Activated CD8-positive, alpha-beta T cell treated with anti-CD3 and anti-CD28 coated beads, Interleukin-2, amount 10 ng/mL, durations not matched to agents 7 days and 5 days (primary cell): ENCODE measurements at regions not wholly inside any gene's neighbourhood (a gene's known extent, or its start where the extent isn't known, plus 50 kb on each side); places are given as distances from the start of the nearest gene placed in this dataset.
"Not testable (repeated sequence)": the region's sequence is repeated elsewhere in the genome, so short reads cannot be mapped to it uniquely, and the experiment has no call there.

ENCODE experiments used
- ATAC-seq: fragments of 150-1000 bp; cut with Tn5 transposase; one replicate; pipeline ENCODE4 v1.10.0; 2021; ENCODE audit warnings: moderate library complexity
- CTCF ChIA-PET: fragments of 350-600 bp; sonication (Branson Sonifier 250); formaldehyde crosslinking; loops from one replicate; lab custom pipeline; 2021; ENCODE audit warnings: antibody characterized with exemption; lab: Charles Lee
- POLR2A ChIA-PET: fragments of 350-600 bp; sonication (Branson Sonifier 250); formaldehyde crosslinking; loops from one replicate; lab custom pipeline; 2021; ENCODE audit warnings: antibody characterized with exemption; lab: Charles Lee
- DNase-seq: peaks from one replicate; pipeline ENCODE4 v3.0.0-alpha.2; 2020
- H3K27ac Mint-ChIP-seq: one replicate; pipeline ENCODE4 v1.8.0; 2021; ENCODE audit warnings: mild to moderate bottlenecking, mixed read lengths
- H3K27me3 Mint-ChIP-seq: one replicate; pipeline ENCODE4 v1.8.0; 2021; ENCODE audit warnings: low read depth, mixed read lengths
- H3K36me3 Mint-ChIP-seq: one replicate; pipeline ENCODE4 v1.8.0; 2021; ENCODE audit warnings: low read depth, mixed read lengths
- H3K4me1 Mint-ChIP-seq: one replicate; pipeline ENCODE4 v1.8.0; 2021; ENCODE audit warnings: low read depth, mixed read lengths
- H3K4me3 Mint-ChIP-seq: one replicate; pipeline ENCODE4 v1.8.0; 2021; ENCODE audit warnings: mild to moderate bottlenecking, mixed read lengths
- H3K9me3 Mint-ChIP-seq: one replicate; pipeline ENCODE4 v1.8.0; 2022; ENCODE audit warnings: mixed read lengths; ENCODE audit not compliant: insufficient read depth

DNA sequence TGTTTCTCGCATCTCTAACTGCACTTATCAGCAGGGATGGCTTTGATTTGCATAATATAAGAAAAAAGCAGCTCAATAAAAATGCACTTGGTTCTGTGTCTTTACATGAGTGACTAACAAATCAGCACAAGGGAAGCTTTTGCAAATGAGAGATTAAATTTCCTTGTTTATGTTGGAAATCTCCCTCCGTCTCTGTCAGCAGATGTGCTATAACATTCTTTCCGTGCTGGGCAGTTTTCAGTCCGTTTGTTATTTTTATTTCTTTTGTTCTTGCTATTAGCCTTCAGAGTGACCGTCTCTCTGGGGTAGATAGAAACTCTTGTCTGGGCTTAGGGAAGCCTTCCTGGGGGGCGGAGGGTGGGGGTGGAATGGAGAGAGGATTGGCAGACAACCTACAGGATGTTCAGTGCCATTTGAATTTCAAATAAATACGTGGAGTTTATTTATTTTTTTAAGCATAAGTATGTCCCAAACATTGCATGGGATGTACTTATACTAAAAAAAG lies 96.0 kb downstream of the GATA3 start:
- ATAC-seq = no peak

GRCh38 chr10:8151086-8151485 lies 96.6 kb downstream of the GATA3 start:
- Mint-ChIP-seq H3K9me3 (no peaks in the 10 kb centered on the region), H3K4me1 (no peaks in the 10 kb centered on the region), H3K4me3 (no peak overlapping the region), H3K27ac (no peak overlapping the region), H3K36me3 (no peaks in the 10 kb centered on the region), H3K27me3 (peaks cover 8% of the 10 kb centered on the region)
- DNase-seq (no peak), ATAC-seq (no peak)
- POLR2A ChIA-PET = no interaction called here
- CTCF ChIA-PET = no interaction called here

More for the DNA sequence above, 96.0 kb downstream of the GATA3 start:
- POLR2A ChIA-PET = no interaction called here
- CTCF ChIA-PET = no interaction called here
- H3K27me3 Mint-ChIP-seq = peaks cover 8% of the 10 kb centered on the region
- DNase-seq = no peak
- H3K4me1 Mint-ChIP-seq = no peaks in the 10 kb centered on the region
- no peaks in the 10 kb centered on the region for H3K36me3 Mint-ChIP-seq
- no peak overlapping the region for H3K4me3 Mint-ChIP-seq
- no peak overlapping the region for H3K27ac Mint-ChIP-seq
- no peaks in the 10 kb centered on the region for H3K9me3 Mint-ChIP-seq

DNA sequence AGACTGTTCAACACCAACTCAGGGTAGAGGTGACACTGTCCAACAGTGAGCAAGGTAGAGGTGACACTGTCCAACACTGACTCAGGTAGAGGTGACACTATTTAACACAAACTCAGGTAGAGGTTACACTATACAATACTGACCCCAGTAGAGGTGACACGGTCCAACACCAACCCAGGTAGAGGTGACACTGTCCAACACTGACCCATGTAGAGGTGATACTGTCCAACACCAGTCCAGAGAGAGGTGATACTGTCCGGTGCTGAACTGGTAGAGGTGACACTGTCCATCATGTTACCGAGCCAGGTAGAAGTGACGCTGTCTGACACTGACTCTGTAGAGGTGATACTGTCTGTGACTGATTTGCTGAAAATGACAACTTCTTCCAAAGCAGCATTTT lies 102.4 kb downstream of the GATA3 start:
- CTCF ChIA-PET = no interaction called here
- no peak overlapping the region for H3K4me3 Mint-ChIP-seq
- POLR2A ChIA-PET = no interaction called here
- no peak for ATAC-seq
- no peaks in the 10 kb centered on the region for H3K36me3 Mint-ChIP-seq
- peaks cover 14% of the 10 kb centered on the region for H3K27me3 Mint-ChIP-seq
- H3K27ac Mint-ChIP-seq = no peak overlapping the region
- H3K4me1 Mint-ChIP-seq = peaks cover 8% of the 10 kb centered on the region
- H3K9me3 Mint-ChIP-seq = peaks cover 6% of the 10 kb centered on the region
- no peak for DNase-seq

GRCh38 chr10:8158193-8159071 lies 103.9 kb downstream of the GATA3 start:
- POLR2A ChIA-PET = no interaction called here
- H3K27ac Mint-ChIP-seq = no peak overlapping the region
- no peaks in the 10 kb centered on the region for H3K36me3 Mint-ChIP-seq

DNA sequence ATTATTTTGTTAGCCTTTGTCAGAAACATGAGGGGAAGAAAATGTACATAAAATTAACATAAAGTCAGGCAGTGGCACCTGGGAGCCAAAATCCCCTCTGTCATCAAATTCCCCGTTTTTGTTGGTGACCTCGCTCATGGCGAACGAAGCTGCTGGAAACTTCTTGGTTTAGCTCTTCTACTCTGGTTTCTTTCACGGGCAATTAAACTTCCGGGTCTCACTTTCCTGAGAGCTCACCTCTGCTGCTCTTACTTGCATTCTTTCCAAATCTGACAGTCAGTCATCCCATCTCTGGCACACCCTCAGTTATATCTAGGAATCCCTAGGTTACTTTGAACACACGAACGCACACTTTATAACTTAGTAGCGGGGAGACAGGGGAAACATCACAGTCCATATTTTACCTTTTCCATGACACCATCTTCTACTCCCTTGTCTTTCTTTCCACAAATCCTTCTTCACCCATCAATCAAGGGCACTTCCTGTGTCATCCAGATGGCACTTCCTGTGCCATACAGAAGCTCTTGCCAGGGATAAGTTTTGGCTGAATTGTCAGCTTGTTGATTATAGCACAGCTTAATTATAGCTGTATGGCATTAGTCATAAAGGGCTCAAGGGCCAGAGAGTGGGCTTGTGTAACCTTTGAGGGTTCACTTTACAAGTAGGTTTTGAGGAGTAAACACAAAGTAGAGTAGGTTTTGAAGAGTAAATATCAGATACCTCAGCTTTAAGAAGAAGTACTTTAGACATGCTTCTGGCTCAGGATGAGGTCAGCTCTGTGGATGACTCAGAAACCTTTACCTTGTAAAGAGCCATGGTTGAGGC lies 105.1 kb downstream of the GATA3 start:
- CTCF ChIA-PET = interaction anchor here (1.1 kb wide), 1 partner anchor 13 kb away, joined by 3 read pairs; no protein-coding TSS in a partner anchor
- ATAC-seq = no peak

More at GRCh38 chr10:8158193-8159071, 103.9 kb downstream of the GATA3 start:
- peaks cover 6% of the 10 kb centered on the region for H3K9me3 Mint-ChIP-seq
- H3K4me1 Mint-ChIP-seq = peaks cover 8% of the 10 kb centered on the region
- CTCF ChIA-PET = interaction anchor here (1.1 kb wide), 2 partner anchors 12 to 23 kb away, joined by 3 read pairs; no protein-coding TSS in a partner anchor
- DNase-seq = no peak
- peaks cover 14% of the 10 kb centered on the region for H3K27me3 Mint-ChIP-seq
- ATAC-seq = no peak
- no peak overlapping the region for H3K4me3 Mint-ChIP-seq

GRCh38 chr10:8163824-8164223 lies 109.3 kb downstream of the GATA3 start:
- H3K36me3 Mint-ChIP-seq = peaks cover 11% of the 10 kb centered on the region
- H3K4me1 Mint-ChIP-seq = peaks cover 8% of the 10 kb centered on the region
- H3K4me3 Mint-ChIP-seq = no peak overlapping the region
- CTCF ChIA-PET = interaction anchor here (1.0 kb wide), 1 partner anchor 20 kb away, joined by 3 read pairs; no protein-coding TSS in a partner anchor
- ATAC-seq (no peak), DNase-seq (no peak)
- no peaks in the 10 kb centered on the region for H3K27me3 Mint-ChIP-seq
- POLR2A ChIA-PET = no interaction called here
- H3K27ac Mint-ChIP-seq = no peak overlapping the region
- peaks cover 21% of the 10 kb centered on the region for H3K9me3 Mint-ChIP-seq

More for the DNA sequence above, 105.1 kb downstream of the GATA3 start:
- Mint-ChIP-seq H3K36me3 (no peaks in the 10 kb centered on the region), H3K9me3 (peaks cover 6% of the 10 kb centered on the region), H3K4me1 (peaks cover 8% of the 10 kb centered on the region), H3K4me3 (no peak overlapping the region), H3K27ac (no peak overlapping the region), H3K27me3 (peaks cover 8% of the 10 kb centered on the region)
- POLR2A ChIA-PET = no interaction called here
- DNase-seq = no peak

DNA sequence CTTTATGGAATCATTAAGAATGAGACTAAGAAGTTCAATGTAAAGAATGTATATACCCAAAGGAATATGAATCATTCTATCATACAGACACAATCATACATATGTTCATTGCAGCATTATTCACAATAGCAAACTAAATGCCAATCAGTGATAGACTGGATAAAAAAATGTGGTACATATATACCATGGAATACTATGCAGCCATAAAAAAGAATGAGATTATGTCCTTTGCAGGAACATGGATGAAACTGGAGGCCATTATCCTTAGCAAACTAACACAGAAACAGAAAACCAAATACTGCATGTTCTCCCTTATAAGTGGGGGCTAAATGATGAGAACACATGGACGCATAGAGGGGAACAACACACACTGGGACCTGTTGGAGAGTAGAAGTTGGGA lies 110.2 kb downstream of the GATA3 start:
- H3K4me3 Mint-ChIP-seq, H3K27me3 Mint-ChIP-seq, H3K4me1 Mint-ChIP-seq, CTCF ChIA-PET, ATAC-seq, POLR2A ChIA-PET, H3K27ac Mint-ChIP-seq, DNase-seq: not testable (repeated sequence)
- Mint-ChIP-seq H3K9me3 (peaks cover 27% of the 10 kb centered on the region), H3K36me3 (peaks cover 16% of the 10 kb centered on the region)

- no peak for DNase-seq
- Mint-ChIP-seq H3K27me3 (no peaks in the 10 kb centered on the region), H3K36me3 (peaks cover 16% of the 10 kb centered on the region), H3K9me3 (peaks cover 21% of the 10 kb centered on the region), H3K4me3 (no peak overlapping the region), H3K4me1 (no peaks in the 10 kb centered on the region), H3K27ac (no peak overlapping the region)
- ChIA-PET CTCF (no interaction called here), POLR2A (no interaction called here)
- ATAC-seq = no peak
Measured at GRCh38 chr10:8168836-8169235, 114.3 kb downstream of the GATA3 start.

GRCh38 chr10:8171008-8171407 lies 116.5 kb downstream of the GATA3 start:
- Mint-ChIP-seq H3K36me3 (peaks cover 13% of the 10 kb centered on the region), H3K4me3 (no peak overlapping the region), H3K27ac (no peak overlapping the region)

GRCh38 chr10:8172604-8173003 lies 118.1 kb downstream of the GATA3 start:
- no peak overlapping the region for H3K4me3 Mint-ChIP-seq
- POLR2A ChIA-PET = no interaction called here
- ATAC-seq = no peak
- peaks cover 11% of the 10 kb centered on the region for H3K36me3 Mint-ChIP-seq
- H3K27ac Mint-ChIP-seq = no peak overlapping the region
- no peaks in the 10 kb centered on the region for H3K27me3 Mint-ChIP-seq
- H3K9me3 Mint-ChIP-seq = peaks cover 17% of the 10 kb centered on the region
- CTCF ChIA-PET = no interaction called here
- DNase-seq = no peak
- H3K4me1 Mint-ChIP-seq = no peaks in the 10 kb centered on the region

More at GRCh38 chr10:8171008-8171407, 116.5 kb downstream of the GATA3 start:
- DNase-seq (no peak), ATAC-seq (no peak)
- ChIA-PET POLR2A (no interaction called here), CTCF (no interaction called here)
- H3K9me3 Mint-ChIP-seq = peaks cover 21% of the 10 kb centered on the region
- H3K27me3 Mint-ChIP-seq = no peaks in the 10 kb centered on the region
- H3K4me1 Mint-ChIP-seq = no peaks in the 10 kb centered on the region

GRCh38 chr10:8173243-8173865 lies 118.9 kb downstream of the GATA3 start:
- H3K27ac Mint-ChIP-seq = no peak overlapping the region
- H3K36me3 Mint-ChIP-seq = peaks cover 9% of the 10 kb centered on the region
- no peaks in the 10 kb centered on the region for H3K27me3 Mint-ChIP-seq
- no peak overlapping the region for H3K4me3 Mint-ChIP-seq
- ChIA-PET POLR2A (no interaction called here), CTCF (no interaction called here)
- peaks cover 11% of the 10 kb centered on the region for H3K9me3 Mint-ChIP-seq
- ATAC-seq = no peak
- no peaks in the 10 kb centered on the region for H3K4me1 Mint-ChIP-seq
- no peak for DNase-seq
